GM18511 (cell line): ENCODE measurements at regions not wholly inside any gene's neighbourhood (a gene's known extent, or its start where the extent isn't known, plus 50 kb on each side); places are given as distances from the start of the nearest gene placed in this dataset.
"Not testable (repeated sequence)": the region's sequence is repeated elsewhere in the genome, so short reads cannot be mapped to it uniquely, and the experiment has no call there.

Experiments used
- ATAC-seq: cut with Tn5 transposase; IDR thresholded peaks from one replicate; pipeline ENCODE4 v1.9.1; 2021; ENCODE audit warnings: mild to moderate bottlenecking, moderate library complexity; ENCODE audit not compliant: unreplicated experiment

DNA sequence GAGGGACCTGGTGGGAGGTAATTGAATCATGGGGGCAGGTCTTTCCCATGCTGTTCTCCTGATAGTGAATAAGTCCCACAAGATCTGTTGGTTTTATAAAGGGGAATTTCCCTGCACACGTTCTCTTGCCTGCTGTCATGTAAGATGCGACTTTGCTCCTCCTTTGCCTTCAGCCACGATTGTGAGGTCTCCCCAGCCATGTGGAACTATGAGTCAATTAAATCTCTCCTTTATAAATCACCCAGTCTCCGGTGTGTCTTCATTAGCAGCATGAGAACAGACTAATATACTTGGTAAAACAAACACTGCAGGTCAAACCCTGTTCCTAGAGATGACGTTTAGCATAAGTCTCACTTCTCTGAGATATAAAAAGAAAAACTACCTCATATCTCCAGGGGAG lies 148.3 kb downstream of the MATN1 start:
- no peak for ATAC-seq

DNA sequence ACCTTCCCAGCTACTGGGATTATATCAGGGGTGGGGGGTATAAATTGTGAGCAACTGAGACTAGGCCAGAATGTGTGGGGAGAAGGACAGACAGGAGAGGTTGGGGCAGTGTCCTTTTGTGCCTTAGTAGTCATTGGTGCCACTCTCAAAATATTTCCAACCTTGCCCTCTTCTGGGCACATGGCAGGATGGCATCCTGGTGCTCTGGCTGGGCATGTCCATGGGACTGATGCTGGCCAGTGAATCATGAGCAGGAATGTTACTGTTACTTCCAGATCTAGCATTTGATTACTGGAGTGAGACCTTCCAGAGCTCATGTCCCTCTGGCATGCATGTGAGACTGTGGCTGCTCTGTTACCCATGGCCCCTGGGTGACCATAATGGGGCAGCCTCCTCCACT lies 151.2 kb downstream of the MATN1 start:
- ATAC-seq: no peak

DNA sequence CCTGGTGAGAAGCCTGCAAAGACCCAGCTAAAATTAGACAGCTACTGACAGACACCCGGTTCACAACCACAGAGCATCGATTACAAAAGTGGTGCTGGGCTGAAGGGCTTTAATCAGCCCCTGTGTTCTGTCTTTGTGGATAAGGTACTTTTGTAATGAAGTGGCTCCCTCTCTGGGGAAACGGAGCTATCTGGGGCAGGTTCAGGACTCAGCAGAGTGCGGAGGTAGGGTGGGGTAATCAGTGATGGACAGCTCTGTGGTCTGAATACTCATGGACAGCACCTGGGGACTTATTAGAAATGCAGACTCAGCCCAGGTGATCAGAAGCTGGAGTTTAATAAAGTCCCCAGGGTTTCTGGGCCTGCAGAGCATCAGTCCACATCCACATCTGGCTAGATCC lies 152.0 kb downstream of the MATN1 start:
- ATAC-seq: no peak

DNA sequence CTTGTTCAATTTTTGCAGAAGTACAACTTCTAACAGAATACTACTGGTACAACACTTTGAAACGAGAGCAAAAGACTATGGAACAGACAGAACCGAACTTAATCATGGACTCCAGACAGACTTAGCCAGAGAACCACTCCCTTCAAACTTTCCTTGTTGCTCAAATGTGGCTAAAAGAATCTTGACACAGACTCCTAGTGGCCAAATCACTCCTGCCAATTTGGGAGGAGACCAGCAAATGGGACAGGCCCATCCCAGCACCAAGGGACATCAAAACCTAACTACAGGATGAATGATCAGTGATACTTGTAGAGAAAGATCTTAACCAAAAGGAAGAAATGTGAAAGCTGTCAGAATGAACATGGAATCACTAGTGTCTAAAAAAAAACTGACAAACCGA lies 154.0 kb downstream of the MATN1 start:
- ATAC-seq: no peak

DNA sequence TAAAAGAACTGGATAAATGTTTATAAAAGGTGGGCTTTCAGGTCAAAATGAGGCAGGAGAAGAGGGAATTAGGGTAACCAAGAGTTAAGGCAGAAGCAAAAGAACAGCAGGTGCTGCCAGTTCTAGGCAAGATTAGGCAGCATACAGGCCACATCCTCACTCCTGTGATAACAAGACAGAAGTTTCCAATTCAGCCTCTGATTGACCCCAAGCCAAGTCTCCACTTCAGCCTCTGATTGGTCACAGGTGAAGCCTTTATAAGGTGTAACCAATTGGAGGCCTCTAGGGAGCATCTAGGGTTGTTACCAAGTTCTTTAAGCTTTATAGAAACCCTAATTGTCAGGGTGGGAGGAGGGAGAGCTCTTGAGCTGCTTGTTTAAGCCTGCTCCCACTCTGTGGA lies 160.8 kb downstream of the MATN1 start:
- no peak for ATAC-seq

DNA sequence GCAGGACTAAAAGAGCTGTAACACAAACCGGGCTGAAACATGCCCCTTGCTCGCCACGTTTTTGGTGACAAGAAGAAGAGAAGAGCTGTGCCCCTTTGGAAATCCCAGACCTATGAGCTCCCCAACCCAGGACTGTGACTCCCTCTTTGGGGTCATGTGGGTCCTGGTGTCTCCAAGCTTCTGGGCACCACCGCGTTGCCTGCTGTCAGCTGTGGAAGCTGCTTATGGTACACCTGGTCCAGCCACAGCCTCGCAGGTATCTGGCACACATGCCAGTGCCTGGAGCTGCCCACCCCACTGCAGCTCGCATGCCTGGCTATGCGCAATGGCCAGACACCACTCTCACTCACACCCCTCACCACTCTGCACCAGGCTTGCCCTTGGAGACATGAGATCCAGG lies 171.8 kb downstream of the MATN1 start:
- ATAC-seq: no peak

DNA sequence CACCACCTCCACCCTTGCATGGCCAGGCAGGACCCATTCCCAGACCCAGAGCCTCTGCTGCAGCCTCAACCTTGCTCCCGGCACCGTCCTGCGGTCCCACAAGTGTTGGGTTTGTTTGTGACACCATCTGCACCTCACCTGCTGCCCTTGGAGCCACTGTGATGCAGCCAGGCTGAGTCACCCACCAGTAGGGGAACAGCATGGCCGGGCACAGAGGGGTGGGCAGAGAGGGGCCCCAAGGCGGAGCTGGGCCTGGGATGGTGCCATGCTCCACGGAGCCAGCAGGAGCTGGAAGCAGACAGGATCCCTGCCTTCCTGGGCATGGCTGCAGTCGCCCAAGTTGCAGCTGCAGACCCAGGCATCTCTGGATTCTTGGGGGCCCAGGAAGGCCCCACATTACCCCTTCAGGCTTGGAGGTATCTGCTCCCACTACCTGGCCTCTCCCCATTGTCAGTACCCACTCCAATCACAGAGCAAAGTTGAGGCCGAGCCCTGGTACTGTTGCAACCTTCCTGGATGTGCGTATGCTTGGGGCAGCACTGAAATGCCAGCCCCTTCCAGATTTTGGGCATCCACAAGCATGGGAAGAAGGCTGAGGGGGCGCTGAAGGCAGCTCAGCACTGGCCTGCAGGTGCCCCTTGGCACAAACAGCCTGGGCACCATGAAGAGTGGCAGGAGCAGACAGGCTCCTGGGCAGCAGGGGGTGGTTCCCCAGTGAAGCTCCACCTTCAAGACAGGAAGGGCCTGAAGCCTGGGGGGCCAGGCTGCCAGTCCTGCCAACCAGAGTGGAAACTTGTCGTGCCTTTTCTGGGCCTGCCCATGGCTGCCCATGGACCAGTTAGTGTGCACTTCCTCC lies 172.8 kb downstream of the MATN1 start:
- ATAC-seq: no peak

DNA sequence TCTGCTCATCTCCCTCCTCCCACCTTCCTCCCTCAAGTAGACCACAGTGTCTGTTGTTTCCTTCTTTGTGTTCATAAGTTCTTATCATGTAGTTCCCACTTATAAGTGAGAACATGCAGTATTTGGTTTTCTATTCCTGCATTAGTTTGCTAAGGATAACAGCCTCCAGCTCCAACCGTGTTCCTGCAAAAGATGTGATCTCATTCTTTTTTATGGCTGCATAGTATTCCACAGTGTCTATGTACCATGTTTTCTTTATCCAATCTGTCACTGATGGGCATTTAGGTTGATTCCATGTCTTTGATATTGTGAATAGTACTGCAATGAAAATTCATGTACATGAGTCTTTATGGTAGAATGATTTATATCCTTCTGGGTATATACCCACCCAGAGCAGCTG lies 173.5 kb downstream of the MATN1 start:
- ATAC-seq: not testable (repeated sequence)

DNA sequence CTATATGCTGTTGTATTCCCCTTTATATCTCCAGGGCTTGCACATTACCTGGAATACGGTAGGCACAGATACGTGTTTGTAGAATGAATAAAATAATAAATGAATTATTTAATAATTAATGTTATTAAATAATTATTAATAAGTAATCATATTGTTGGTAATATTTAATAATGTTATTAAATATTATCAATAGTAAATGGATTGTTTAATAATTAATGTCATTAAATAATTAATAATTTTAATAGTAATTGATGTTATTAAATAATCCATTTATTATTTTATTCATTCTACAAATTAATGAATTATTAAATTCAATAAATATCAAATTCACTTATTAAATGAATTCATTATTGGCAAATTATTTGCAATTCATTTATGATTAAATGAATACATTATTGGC lies 175.1 kb downstream of the MATN1 start:
- ATAC-seq: no peak

DNA sequence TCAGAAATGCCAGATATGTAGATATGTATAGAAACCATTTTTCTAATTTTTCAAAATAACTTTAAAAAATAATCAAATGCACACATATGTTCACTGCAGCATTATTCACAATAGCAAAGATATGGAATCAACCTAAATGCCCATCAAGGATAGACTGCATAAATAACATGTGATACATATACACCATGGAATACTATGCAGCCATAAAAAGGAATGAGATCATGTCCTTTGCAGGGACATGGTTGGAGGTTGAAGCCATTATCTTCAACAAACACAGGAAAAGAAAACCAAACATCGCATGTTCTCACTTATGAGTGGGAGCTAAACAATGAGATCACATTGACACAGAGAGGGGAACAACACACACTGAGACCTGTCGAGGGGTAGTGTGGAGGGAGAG lies 176.1 kb downstream of the MATN1 start:
- ATAC-seq: not testable (repeated sequence)

DNA sequence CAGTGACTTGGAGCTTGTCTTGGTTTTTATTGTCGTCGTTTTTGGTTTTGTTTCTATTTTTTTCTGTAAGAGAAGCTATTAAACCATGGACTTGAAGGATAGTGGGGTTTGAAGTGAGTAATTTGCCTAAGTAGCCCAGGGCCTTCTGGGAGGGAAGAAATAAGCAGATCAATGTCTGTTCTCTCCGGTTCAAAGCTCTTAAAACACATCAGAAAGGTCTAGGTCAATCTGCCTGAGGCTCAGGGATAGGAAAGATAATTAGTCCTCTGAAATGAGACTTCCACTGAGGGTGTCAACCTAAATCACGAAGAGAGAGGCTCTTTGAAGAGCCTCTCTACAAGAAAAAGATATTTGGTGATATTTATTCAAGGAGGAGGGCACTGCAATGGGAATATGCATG lies 178.0 kb downstream of the MATN1 start:
- ATAC-seq: no peak

DNA sequence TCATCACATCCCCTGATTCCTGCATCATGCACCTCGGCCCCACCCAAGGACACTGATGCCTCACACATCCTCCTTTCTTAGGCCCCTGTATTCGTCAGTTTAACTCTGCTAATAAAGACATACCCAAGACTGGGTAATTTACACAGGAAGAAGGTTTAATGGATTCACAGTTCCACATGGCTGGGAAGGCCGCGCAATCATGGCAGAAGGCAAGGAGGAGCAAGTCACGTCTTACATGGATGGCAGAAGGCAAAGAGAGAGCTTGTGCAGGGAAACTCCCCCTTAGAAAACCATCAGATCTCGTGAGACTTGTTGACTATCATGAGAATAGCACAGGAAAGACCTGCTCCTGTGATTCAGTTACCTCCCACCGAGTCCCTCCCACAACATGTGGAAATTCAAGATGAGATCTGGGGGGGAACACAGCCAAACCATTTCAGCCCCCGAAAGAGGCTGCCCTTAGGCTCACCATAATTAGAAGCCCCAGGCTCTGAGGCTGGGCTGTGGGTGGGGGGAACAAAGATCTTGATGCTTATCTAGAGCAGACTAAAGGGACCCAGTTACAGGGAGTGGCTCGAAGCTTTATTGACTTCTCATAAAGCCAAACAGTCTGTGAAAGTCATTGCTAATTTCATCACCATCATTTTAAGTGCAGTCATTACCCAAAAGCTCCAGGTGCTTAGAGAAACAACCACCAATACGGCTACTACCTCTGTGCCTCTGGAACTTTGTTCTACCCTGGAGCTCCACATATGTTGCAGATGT lies 181.5 kb downstream of the MATN1 start:
- no peak for ATAC-seq

DNA sequence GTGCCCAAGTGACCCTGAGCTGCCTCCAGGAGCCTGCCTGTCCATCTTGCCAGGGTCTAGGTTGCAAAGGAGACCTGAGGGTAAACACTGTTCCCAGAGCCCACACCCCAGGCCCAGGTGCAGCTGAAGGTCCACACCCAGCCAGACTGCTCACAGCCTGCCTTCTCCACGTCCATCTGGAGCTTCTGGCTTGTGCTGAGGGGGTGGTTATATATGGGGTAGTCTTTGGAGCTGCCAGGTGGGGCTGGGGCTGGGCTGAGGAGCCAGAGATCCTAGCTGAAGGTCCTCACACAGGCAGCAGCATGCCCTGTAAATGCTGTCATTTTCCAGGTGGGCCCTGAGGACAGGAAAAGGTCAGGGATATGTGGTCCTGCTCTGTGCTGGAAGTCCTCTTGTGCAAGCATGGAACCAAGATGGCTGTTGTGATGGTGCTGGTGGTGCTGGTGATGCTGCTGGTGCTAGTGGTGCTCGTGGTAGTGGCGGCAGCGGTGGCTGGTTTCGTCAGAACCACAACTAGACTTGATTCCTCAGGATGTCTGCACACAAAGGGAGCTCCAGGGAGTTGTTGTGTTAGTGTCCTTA lies 182.7 kb downstream of the MATN1 start:
- ATAC-seq: no peak

DNA sequence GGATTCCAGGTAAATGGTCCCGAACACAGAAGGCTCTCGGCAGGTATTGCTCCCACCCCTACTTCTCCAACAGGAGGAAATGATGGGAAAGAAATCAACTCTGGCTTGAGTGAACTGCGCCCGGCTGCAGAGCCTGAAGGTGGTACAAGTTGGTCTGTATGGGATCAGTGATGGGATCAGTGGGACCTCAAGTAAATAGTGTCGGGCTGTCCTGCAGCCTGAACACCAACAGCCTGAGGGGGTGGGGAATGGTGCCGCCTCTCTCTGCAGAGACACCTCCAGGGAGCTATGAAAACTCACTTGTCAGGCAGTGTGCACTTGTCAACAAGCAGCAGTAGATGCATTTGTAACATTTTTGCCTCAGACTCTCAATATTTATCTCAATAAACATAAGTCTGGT lies 183.5 kb downstream of the MATN1 start:
- no peak for ATAC-seq

DNA sequence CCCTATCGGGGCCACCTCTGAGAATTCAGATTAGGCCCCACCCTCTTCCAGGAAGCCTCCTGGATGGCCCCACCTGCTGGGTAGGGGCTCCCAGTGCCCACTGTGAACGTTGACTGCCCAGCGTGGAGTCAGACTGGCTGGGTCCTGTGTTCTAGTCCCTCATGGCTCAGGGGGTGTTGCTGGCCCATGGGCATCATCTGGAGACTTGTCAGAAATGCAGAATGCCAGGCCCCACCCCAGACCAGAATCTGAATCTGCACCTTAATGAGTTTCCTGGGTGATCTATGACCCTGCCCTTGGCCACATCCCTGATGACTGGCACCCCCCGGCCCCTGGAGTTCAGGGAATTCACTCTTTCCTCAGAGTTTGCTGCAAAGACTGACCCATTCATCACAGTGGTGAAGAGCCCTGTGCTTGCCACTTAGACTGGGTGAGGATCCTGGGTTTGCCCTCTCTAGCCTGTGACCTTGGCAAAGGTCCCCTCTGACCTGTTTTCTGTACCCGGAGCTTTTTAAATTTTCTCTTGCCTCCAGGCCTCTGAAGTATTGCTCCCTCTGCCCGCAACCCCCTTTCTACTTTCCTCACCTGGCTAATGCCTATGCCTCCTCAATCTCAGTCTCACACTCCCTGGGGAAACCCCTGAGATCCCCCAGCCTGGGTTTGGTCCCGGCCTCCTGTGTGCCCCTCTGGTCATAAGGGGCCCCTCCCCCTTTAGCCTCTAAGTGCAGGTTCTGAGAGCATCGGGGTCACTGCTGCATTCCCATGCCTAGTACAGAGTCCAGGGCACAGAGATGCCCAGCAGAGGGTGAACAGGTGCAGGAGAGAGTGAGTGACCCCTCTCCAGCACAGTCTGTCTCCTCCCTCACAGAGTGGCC lies 184.2 kb downstream of the MATN1 start:
- no peak for ATAC-seq

DNA sequence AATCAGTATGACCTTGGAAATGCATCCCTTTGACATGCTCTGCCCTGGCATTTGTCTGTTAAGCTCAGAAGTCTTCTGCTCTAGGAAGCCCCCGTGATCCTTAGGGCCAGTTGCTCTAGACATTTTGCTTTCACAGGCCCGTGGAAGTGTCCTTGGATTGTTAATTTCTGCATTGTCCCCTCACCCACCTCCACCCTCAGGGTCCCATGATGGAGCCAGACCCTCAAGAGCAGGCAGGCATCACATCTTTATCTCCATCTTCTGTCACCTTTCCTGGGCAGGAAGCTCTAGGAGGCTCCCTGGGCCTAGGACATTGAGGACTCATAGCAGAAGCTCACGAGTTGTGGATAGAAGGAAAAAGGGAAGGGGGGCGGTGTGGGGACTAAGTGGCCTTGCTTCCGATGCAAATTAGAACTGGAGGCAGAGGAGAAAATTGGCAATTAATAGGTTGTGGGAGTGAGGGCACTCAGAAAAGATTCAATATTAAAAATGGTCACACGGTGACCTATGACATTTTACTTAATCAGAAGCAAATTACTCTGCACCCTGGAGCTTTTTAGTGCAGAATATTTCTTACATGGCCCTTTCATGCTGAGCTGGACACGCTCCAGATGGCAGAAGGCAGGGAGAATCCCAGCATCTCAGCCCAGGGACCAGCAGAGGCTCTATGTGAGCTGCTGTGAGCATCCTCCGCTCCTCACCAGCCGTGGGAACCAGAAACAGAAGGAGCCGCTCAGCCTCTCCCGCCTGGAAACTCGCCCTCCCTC lies 185.0 kb downstream of the MATN1 start:
- ATAC-seq: no peak

DNA sequence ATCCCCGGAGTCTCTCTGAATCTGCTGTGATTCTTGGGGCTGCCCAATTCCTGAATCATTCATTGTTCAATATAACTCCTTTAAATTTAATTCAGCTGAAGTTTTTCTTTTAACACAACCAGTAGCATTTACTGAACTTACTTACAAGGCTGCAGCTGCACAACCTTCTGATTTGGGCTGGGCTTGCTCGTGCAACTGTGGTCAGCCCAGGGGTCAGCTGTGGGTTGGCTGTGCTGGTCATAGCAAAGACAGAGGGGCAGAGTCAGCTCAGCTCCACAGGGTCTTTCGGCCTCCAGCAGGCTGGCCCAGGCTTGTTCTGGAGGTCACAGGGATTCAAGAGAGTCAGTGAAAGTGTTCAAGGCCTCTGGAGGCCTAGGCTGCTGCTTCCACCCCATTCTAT lies 186.1 kb downstream of the MATN1 start:
- no peak for ATAC-seq

DNA sequence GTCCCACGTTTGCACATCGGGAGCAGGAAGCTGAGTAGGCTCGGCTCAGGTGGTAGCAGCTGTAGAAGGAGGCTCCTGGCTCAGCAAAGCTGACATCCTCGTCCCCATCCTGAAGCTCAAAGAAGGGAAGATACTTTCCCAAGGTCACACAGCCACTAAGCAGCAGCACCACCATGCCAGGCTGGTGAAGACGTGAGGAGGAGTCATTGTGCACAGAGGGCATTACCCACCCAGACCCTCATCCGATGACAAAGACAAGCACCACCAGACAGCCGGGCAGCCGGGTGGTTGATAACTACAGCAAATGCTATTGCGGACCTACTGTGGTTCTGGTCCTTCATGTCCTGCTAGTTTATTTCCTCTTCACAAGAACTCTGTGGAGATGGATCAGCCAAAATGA lies 186.9 kb downstream of the MATN1 start:
- ATAC-seq: no peak

DNA sequence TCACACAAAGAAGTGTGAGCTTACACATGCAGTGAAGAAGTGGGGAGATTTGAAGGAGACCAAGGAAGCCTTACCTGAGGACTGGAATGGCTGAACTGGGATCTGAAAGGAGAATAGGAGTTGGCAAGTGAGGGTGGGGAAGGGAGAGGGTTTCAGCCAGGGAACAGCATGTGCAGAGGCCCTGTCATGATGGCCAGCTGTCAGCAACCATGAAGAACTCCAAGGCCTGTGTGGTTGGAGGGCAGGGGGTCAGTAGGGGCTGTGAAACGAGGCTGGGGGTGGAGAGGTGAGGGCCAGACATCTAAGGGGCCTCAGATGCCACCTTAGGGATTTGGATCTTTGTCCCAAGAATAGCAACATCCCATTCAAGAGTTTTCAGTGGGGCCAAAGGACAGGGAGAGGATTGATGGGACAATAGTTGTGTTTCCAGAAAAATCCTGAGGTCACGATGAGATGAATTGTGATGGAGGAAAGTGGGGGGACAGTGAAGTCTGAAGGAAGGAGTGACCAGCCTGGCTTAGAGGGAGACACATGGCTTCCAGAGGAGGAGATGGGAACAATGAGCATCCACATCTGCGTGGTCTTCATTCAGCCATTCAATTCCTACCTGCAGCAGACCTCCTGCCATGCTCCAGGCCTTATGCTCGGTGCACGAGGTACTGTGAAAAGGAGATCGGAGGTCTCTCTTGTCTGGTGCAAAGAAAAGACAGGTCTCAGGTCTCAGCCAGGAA lies 187.6 kb downstream of the MATN1 start:
- no peak for ATAC-seq

DNA sequence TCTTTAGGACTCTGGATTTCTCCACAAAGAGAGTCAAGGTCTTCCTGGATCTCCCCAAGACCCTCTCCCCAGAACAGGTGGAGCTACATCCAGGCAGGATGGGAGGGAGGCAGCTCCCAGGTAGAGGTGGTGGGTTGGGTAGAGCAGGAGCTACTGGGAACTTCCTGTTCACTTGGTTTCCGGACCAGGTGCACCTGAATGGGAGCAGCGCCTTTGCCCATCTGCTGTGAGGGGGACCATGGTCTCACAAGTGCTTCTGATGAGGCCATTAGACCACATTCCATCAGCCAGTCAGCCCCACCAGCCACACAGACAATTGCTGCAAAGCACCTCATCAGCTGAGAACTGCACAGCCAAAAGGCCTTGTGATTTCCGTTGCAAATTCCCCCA lies 188.8 kb downstream of the MATN1 start:
- no peak for ATAC-seq
